ENCODE measurements at regions not wholly inside any gene's neighbourhood (a gene's known extent, or its start where the extent isn't known, plus 50 kb on each side); places are given as distances from the start of the nearest gene placed in this dataset.

DNA sequence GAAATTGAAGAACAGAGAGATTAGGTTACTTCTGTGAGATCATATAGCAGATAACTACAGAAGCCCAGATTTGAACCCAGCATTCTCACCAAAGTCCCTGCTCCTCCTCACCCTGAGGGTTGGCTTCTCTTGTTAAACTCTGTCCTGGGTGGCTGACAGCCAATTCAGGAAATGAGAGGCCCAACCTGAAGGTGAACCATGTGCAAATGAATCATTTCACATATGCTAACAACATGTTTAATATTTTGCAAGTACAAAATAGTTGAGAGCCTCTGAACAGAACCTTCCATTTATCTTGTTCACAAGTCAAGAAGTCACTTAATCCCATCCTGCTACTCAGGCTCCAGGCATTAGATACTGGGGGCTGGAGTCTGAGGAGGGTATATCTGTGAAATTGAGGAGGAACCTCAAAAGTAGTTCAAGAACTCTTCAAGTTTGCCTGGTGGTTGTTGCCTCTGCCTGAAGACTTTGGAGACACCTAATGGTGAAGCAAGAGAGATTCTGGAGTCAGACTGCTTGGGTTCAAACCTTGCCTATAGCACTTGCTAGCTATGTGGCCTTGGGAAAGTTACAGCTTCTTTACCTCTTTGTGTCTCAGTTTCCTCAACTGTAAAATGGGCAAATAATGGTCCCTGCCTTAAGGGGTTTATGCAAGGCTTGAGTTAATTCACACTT is 564.0 kb downstream of the PSAT1 start:
- peak in 1 of 3 donors; percentile 1 for DNase-seq
- Histone ChIP-seq H3K9me3 (ENCODE audit: control extremely low read depth in 1 of 5, control insufficient read depth in 4 of 5, insufficient read depth in 2 of 5, low read depth in 1 of 5, low read length in 4 of 5) (no peaks in the 10 kb centered on the region), H3K4me1 (ENCODE audit: control extremely low read depth in 1 of 4, control insufficient read depth in 4 of 4, insufficient read depth in 4 of 4, low read length in 3 of 4) (no peaks in the 10 kb centered on the region), H3K36me3 (ENCODE audit: control insufficient read depth in 4 of 4, insufficient read depth in 4 of 4, low read length in 3 of 4) (no peaks in the 10 kb centered on the region), H3K27ac (ENCODE audit: insufficient read depth in 1 of 2, low read depth in 1 of 2, low read length in 2 of 2, poor library complexity in 1 of 2, severe bottlenecking in 2 of 2) (no peak overlapping the region), H3K27me3 (replicated peaks in 2 of 5; ENCODE audit: control insufficient read depth in 4 of 5, insufficient read depth in 5 of 5, low read length in 4 of 5) (no peaks in the 10 kb centered on the region), H3K4me3 (ENCODE audit: control insufficient read depth in 1 of 7, extremely low read depth in 1 of 7, insufficient read depth in 4 of 7, low read depth in 2 of 7, low read length in 6 of 7) (no peak overlapping the region)
- ChIA-PET POLR2A (no interaction called here), CTCF (interaction anchor here (1.1 kb wide), 1 partner anchor 31 kb away, joined by 3 read pairs; no protein-coding TSS in a partner anchor)

DNA sequence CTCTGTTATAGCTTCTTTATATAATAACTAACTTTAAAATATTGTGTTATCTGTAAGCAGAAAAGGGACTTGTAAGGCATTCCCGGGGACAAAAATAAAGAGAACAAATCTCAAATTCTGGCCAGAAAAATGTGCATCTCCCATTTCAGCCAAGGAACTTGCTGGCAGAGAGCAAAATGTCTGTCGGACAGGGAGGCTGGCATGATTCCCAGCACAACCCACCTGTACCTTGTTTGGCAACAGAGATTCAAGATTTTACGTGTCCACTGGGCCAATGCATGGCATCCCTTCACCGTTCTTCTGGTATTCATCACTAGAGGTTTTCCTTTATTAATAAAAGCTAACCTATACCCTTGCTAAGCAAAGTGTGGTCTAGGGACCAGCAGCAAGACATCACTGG is 566.6 kb downstream of the PSAT1 start:
- CTCF ChIA-PET: interaction anchor here (1.5 kb wide), 1 partner anchor 36 kb away, joined by 3 read pairs; no protein-coding TSS in a partner anchor
- no peak for DNase-seq
- no peaks in the 10 kb centered on the region for H3K4me1 ChIP-seq (ENCODE audit: control extremely low read depth in 1 of 4, control insufficient read depth in 4 of 4, insufficient read depth in 4 of 4, low read length in 3 of 4)
- no peaks in the 10 kb centered on the region for H3K27me3 ChIP-seq (replicated peaks in 2 of 5; ENCODE audit: control insufficient read depth in 4 of 5, insufficient read depth in 5 of 5, low read length in 4 of 5)
- H3K27ac ChIP-seq (ENCODE audit: insufficient read depth in 1 of 2, low read depth in 1 of 2, low read length in 2 of 2, poor library complexity in 1 of 2, severe bottlenecking in 2 of 2): no peak overlapping the region
- POLR2A ChIA-PET: no interaction called here
- H3K9me3 ChIP-seq (ENCODE audit: control extremely low read depth in 1 of 5, control insufficient read depth in 4 of 5, insufficient read depth in 2 of 5, low read depth in 1 of 5, low read length in 4 of 5): no peaks in the 10 kb centered on the region
- no peak overlapping the region for H3K4me3 ChIP-seq (ENCODE audit: control insufficient read depth in 1 of 7, extremely low read depth in 1 of 7, insufficient read depth in 4 of 7, low read depth in 2 of 7, low read length in 6 of 7)
- H3K36me3 ChIP-seq (ENCODE audit: control insufficient read depth in 4 of 4, insufficient read depth in 4 of 4, low read length in 3 of 4): no peaks in the 10 kb centered on the region
- 98% methylated on average over 2 of the region's 4 CpGs for WGBS (ENCODE audit: insufficient coverage)

DNA sequence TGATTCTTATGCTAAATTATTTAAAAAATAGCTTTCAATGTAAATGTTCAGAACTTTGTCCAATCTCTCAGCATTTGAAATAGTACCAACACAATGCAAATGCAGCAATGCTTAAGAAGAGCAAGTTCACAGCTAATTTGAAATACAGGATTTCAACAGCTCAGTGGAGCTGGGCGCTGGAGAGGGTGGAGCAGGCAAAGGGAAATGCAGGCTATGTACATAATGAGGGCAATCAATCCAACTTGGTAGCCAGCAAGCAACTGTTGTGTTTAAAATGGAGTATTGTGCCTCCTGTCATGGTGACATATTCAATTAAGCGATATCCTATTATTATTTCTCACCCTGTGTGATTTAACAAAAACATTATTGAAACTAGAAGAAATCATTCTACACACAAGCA is 568.8 kb downstream of the PSAT1 start:
- POLR2A ChIA-PET: no interaction called here
- no peak overlapping the region for H3K27ac ChIP-seq (ENCODE audit: insufficient read depth in 1 of 2, low read depth in 1 of 2, low read length in 2 of 2, poor library complexity in 1 of 2, severe bottlenecking in 2 of 2)
- CTCF ChIA-PET: no interaction called here
- H3K36me3 ChIP-seq (ENCODE audit: control insufficient read depth in 4 of 4, insufficient read depth in 4 of 4, low read length in 3 of 4): no peaks in the 10 kb centered on the region
- no peaks in the 10 kb centered on the region for H3K27me3 ChIP-seq (replicated peaks in 2 of 5; ENCODE audit: control insufficient read depth in 4 of 5, insufficient read depth in 5 of 5, low read length in 4 of 5)
- no peaks in the 10 kb centered on the region for H3K4me1 ChIP-seq (ENCODE audit: control extremely low read depth in 1 of 4, control insufficient read depth in 4 of 4, insufficient read depth in 4 of 4, low read length in 3 of 4)
- no peaks in the 10 kb centered on the region for H3K9me3 ChIP-seq (ENCODE audit: control extremely low read depth in 1 of 5, control insufficient read depth in 4 of 5, insufficient read depth in 2 of 5, low read depth in 1 of 5, low read length in 4 of 5)
- no peak for DNase-seq
- no peak overlapping the region for H3K4me3 ChIP-seq (ENCODE audit: control insufficient read depth in 1 of 7, extremely low read depth in 1 of 7, insufficient read depth in 4 of 7, low read depth in 2 of 7, low read length in 6 of 7)
- no CpG with 5 or more reads among the region's 2 CpGs for WGBS (ENCODE audit: insufficient coverage)

DNA sequence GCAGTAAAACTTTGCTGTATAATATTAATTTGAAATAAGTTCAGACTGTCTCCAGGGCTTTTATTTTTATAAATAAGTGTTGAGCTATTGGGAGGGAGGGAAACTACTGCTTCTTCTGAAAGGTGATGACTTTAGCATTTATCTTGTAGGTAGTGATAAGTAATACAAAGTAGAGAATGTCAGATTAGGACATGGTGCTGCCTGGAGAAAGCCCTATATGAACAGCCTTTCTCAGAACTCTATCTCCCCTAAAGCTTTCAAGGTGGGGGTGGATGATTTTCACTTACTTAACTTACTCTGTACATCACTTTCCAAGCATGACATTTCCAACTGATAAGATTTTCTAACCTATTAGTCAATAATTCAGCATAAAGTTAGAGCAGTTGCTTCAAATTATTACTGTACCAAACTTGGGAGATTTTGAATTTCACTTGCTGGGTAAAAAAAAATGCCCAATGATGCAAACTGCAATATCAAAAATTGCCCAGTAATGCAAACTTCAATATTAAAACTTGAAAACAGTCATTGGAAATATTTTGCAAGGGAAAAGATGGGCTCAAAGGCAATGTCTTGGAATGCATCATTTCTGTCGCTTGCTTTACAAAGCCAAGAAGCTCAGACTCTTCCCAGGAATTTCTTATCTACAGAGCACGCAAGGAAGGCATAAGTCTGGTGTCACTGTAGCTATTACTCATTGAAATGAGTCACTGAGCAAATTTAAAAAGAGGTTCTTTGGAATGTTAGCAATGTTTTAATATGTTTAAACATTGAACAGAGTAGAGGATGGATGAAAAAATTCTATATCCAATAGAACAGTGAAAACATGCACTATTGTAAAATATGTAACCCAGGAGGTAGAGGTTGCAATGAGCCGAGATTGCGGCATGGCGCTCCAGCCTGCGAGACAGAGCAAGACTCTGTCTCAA is 569.5 kb downstream of the PSAT1 start:
- H3K36me3 ChIP-seq (ENCODE audit: control insufficient read depth in 4 of 4, insufficient read depth in 4 of 4, low read length in 3 of 4): no peaks in the 10 kb centered on the region
- H3K4me1 ChIP-seq (ENCODE audit: control extremely low read depth in 1 of 4, control insufficient read depth in 4 of 4, insufficient read depth in 4 of 4, low read length in 3 of 4): no peaks in the 10 kb centered on the region
- DNase-seq: no peak
- no peak overlapping the region for H3K27ac ChIP-seq (ENCODE audit: insufficient read depth in 1 of 2, low read depth in 1 of 2, low read length in 2 of 2, poor library complexity in 1 of 2, severe bottlenecking in 2 of 2)
- 100% methylated on average over 1 of the region's 6 CpGs for WGBS (ENCODE audit: insufficient coverage)
- H3K27me3 ChIP-seq (replicated peaks in 2 of 5; ENCODE audit: control insufficient read depth in 4 of 5, insufficient read depth in 5 of 5, low read length in 4 of 5): no peaks in the 10 kb centered on the region
- H3K9me3 ChIP-seq (ENCODE audit: control extremely low read depth in 1 of 5, control insufficient read depth in 4 of 5, insufficient read depth in 2 of 5, low read depth in 1 of 5, low read length in 4 of 5): no peaks in the 10 kb centered on the region
- POLR2A ChIA-PET: no interaction called here
- no peak overlapping the region for H3K4me3 ChIP-seq (ENCODE audit: control insufficient read depth in 1 of 7, extremely low read depth in 1 of 7, insufficient read depth in 4 of 7, low read depth in 2 of 7, low read length in 6 of 7)
- CTCF ChIA-PET: no interaction called here

DNA sequence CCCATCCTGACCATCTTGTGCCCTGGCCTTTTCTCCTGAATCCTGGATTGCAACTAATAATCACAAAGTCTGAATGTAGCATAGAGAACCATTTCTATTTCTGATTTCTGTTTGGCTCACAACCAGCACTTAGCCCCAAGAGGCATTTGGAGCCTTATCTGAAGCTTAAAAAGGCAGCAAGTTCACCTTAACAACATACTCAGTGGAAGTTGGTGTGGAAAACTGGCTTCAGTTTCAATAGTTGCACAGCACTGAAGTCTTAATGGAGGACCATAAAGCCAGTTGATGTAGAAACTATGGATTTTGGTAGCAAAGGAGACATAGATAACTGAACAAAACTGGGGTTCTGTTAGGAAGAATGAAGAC is 574.1 kb downstream of the PSAT1 start:
- ChIA-PET CTCF (no interaction called here), POLR2A (no interaction called here)
- no peak overlapping the region for H3K4me3 ChIP-seq (ENCODE audit: control insufficient read depth in 1 of 7, extremely low read depth in 1 of 7, insufficient read depth in 4 of 7, low read depth in 2 of 7, low read length in 6 of 7)
- no peak for DNase-seq
- H3K27ac ChIP-seq (ENCODE audit: insufficient read depth in 1 of 2, low read depth in 1 of 2, low read length in 2 of 2, poor library complexity in 1 of 2, severe bottlenecking in 2 of 2): no peak overlapping the region
- no peaks in the 10 kb centered on the region for H3K4me1 ChIP-seq (ENCODE audit: control extremely low read depth in 1 of 4, control insufficient read depth in 4 of 4, insufficient read depth in 4 of 4, low read length in 3 of 4)
- no peaks in the 10 kb centered on the region for H3K27me3 ChIP-seq (replicated peaks in 2 of 5; ENCODE audit: control insufficient read depth in 4 of 5, insufficient read depth in 5 of 5, low read length in 4 of 5)
- no peaks in the 10 kb centered on the region for H3K36me3 ChIP-seq (ENCODE audit: control insufficient read depth in 4 of 4, insufficient read depth in 4 of 4, low read length in 3 of 4)
- no peaks in the 10 kb centered on the region for H3K9me3 ChIP-seq (ENCODE audit: control extremely low read depth in 1 of 5, control insufficient read depth in 4 of 5, insufficient read depth in 2 of 5, low read depth in 1 of 5, low read length in 4 of 5)

DNA sequence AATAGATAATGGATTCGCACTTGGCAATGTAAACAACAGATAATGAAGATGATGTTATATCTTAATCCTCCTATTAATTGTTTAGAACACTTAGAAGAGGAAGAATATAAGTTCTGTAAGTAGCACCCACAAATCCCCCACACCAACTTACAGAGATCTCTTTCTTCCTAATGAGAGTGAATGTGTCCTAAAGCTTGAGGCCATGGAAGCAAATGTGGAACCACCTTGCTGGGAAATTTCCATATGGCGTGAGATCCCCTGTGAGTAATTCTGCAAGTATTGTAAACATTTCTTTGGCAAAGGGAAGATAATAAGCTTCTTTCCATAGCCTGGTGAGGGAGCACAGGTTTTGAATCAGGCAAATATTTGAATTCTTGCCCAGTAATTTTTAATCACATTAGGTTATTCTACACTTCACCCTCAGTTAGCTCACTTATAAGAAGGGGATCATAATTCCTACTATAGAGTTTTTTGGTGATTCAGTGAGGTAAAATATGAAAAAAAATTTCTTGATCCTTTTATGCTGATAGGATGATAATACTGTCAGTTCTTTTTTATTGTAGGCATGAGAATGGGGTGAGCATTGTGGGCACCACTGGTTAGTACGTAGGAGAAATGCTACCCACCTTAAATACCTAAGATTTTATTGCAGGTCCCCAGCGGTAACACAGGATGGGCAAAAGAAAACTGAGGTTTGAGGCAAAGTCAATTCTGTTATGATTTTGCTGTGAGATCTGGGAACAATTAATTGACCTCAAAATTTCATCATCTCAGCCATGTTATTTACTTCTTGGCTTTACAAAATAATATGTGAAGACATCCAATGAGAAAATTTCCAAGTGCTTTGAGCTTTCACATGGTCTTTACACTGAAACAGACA is 574.8 kb downstream of the PSAT1 start:
- H3K9me3 ChIP-seq (ENCODE audit: control extremely low read depth in 1 of 5, control insufficient read depth in 4 of 5, insufficient read depth in 2 of 5, low read depth in 1 of 5, low read length in 4 of 5): no peaks in the 10 kb centered on the region
- H3K4me1 ChIP-seq (ENCODE audit: control extremely low read depth in 1 of 4, control insufficient read depth in 4 of 4, insufficient read depth in 4 of 4, low read length in 3 of 4): no peaks in the 10 kb centered on the region
- POLR2A ChIA-PET: no interaction called here
- no peak overlapping the region for H3K4me3 ChIP-seq (ENCODE audit: control insufficient read depth in 1 of 7, extremely low read depth in 1 of 7, insufficient read depth in 4 of 7, low read depth in 2 of 7, low read length in 6 of 7)
- DNase-seq: no peak
- no CpG with 5 or more reads among the region's 4 CpGs for WGBS (ENCODE audit: insufficient coverage)
- no peak overlapping the region for H3K27ac ChIP-seq (ENCODE audit: insufficient read depth in 1 of 2, low read depth in 1 of 2, low read length in 2 of 2, poor library complexity in 1 of 2, severe bottlenecking in 2 of 2)
- CTCF ChIA-PET: no interaction called here
- H3K27me3 ChIP-seq (replicated peaks in 2 of 5; ENCODE audit: control insufficient read depth in 4 of 5, insufficient read depth in 5 of 5, low read length in 4 of 5): no peaks in the 10 kb centered on the region
- no peaks in the 10 kb centered on the region for H3K36me3 ChIP-seq (ENCODE audit: control insufficient read depth in 4 of 4, insufficient read depth in 4 of 4, low read length in 3 of 4)

DNA sequence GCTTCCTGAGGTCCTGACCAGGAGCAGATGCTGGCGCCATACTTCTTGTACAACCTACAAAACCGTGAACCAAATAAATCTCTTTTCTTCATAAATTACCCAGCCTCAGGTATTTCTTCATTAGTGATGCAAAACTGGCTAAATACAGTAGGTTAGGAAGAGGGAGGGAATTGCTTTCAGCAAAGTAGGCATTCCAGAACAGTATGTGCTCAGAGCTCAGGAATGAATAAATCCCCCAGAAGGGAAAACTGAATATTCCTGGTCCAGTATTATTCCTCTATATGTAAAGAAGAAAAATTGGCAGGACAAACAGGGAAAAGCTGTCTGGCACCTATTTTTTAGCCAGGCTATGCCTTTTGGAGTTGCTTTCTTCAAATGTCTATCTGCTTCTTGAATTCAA is 577.1 kb downstream of the PSAT1 start:
- ChIA-PET POLR2A (no interaction called here), CTCF (no interaction called here)
- no peaks in the 10 kb centered on the region for H3K27me3 ChIP-seq (replicated peaks in 2 of 5; ENCODE audit: control insufficient read depth in 4 of 5, insufficient read depth in 5 of 5, low read length in 4 of 5)
- H3K4me3 ChIP-seq (ENCODE audit: control insufficient read depth in 1 of 7, extremely low read depth in 1 of 7, insufficient read depth in 4 of 7, low read depth in 2 of 7, low read length in 6 of 7): no peak overlapping the region
- no peaks in the 10 kb centered on the region for H3K9me3 ChIP-seq (ENCODE audit: control extremely low read depth in 1 of 5, control insufficient read depth in 4 of 5, insufficient read depth in 2 of 5, low read depth in 1 of 5, low read length in 4 of 5)
- no peaks in the 10 kb centered on the region for H3K4me1 ChIP-seq (ENCODE audit: control extremely low read depth in 1 of 4, control insufficient read depth in 4 of 4, insufficient read depth in 4 of 4, low read length in 3 of 4)
- H3K36me3 ChIP-seq (ENCODE audit: control insufficient read depth in 4 of 4, insufficient read depth in 4 of 4, low read length in 3 of 4): no peaks in the 10 kb centered on the region
- WGBS (ENCODE audit: insufficient coverage): no CpG with 5 or more reads among the region's 2 CpGs
- DNase-seq: no peak
- no peak overlapping the region for H3K27ac ChIP-seq (ENCODE audit: insufficient read depth in 1 of 2, low read depth in 1 of 2, low read length in 2 of 2, poor library complexity in 1 of 2, severe bottlenecking in 2 of 2)

Measured in common myeloid progenitor, CD34-positive (primary cell).